ENCODE measurements at regions not wholly inside any gene's neighbourhood (a gene's known extent, or its start where the extent isn't known, plus 50 kb on each side); places are given as distances from the start of the nearest gene placed in this dataset.

DNA sequence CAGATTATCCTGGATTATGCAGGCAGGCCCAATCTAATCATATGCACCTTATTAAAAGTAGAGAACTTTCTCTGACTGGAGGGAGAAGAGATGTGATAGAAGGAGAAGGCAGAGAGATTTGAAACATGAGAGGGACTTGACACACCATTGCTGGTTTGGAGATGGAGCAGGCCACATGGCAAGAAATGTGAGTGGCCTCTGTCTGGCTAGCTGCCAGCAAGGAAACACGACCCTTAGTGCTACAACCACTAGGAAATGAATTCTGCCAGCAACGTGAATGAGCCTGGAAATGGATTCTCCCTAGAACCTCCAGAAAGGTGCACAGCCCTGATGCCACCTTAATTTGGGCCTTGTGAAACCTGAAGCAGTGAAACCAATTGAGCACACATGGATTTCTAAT is 79.5 kb upstream of the MBNL3 start:
- H3K4me3 ChIP-seq (ENCODE audit: low read depth, low read length): no peak overlapping the region
- TF ChIP-seq, protein P1, sequence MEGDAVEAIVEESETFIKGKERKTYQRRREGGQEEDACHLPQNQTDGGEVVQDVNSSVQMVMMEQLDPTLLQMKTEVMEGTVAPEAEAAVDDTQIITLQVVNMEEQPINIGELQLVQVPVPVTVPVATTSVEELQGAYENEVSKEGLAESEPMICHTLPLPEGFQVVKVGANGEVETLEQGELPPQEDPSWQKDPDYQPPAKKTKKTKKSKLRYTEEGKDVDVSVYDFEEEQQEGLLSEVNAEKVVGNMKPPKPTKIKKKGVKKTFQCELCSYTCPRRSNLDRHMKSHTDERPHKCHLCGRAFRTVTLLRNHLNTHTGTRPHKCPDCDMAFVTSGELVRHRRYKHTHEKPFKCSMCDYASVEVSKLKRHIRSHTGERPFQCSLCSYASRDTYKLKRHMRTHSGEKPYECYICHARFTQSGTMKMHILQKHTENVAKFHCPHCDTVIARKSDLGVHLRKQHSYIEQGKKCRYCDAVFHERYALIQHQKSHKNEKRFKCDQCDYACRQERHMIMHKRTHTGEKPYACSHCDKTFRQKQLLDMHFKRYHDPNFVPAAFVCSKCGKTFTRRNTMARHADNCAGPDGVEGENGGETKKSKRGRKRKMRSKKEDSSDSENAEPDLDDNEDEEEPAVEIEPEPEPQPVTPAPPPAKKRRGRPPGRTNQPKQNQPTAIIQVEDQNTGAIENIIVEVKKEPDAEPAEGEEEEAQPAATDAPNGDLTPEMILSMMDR (IDR thresholded peaks at IDR 0.05; ENCODE audit: insufficient read depth, low read depth, low read length): no peak
- no peak for DNase-seq (ENCODE audit: low read depth)

DNA sequence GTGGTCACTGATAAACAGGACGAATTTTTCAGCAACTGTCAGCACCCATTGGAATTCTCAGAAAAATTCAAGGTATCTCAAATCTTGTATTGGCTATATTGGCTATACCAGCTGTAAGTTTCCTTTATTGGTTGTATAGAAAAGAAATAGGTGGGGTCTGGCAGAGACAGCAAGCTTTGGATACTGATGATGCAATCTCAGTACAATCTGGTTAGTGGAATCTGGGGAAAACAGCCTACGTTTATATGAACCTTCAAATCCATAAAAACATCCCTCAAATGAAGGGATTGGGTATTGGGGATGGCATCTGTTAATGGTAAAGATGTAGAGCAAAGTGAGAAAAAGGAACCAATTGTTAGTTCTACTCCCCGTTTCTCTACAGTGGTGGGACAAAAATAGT is 76.4 kb upstream of the MBNL3 start:
- DNase-seq (ENCODE audit: low read depth): peak; percentile 60
- TF ChIP-seq, protein P1 (IDR thresholded peaks at IDR 0.05; ENCODE audit: insufficient read depth, low read depth, low read length): no peak
- H3K4me3 ChIP-seq (ENCODE audit: low read depth, low read length): no peak overlapping the region

DNA sequence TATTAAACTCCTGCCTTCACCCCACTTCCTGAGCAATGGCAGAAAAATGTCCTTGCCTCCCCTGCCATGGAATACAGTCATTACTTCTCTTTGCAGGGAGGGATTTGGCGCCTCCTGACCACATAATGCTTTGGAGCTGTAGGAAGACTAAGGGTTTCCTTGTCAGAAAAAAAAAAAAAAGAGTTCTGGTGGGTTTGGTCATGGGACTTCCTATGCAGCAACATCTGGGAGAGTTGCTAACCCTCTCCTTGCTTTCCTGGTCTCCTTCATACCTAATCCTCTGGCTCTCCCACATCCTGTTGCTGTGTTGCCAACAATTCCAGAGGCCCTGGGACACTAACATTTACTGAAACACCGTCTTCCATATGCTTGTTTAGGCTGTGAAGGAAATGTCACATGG is 75.1 kb upstream of the MBNL3 start:
- TF ChIP-seq, protein P1 (IDR thresholded peaks at IDR 0.05; ENCODE audit: insufficient read depth, low read depth, low read length): no peak
- peak; percentile 89 for DNase-seq (ENCODE audit: low read depth)
- no peak overlapping the region for H3K4me3 ChIP-seq (ENCODE audit: low read depth, low read length)

DNA sequence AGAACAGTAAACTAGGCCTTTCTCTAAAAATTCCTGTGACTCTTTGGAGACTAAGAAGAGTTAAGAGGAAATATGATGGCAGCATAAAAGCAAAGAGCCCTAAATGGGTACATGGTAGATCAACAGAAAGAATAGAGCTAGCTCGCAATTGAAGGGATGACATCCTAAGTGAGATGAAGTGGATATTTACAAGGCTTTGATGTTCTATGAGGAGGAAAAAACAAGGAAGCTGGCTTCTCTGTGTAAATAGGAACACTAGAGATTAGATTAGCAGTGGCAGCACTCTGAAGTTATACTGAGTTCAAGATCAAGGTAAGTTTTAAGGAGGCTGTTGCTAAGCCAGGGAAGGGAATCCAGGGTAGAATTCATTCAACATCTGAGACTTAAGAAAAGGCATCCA is 73.1 kb upstream of the MBNL3 start:
- TF ChIP-seq, protein P1 (IDR thresholded peaks at IDR 0.05; ENCODE audit: insufficient read depth, low read depth, low read length): no peak
- no peak for DNase-seq (ENCODE audit: low read depth)
- H3K4me3 ChIP-seq (ENCODE audit: low read depth, low read length): no peak overlapping the region

DNA sequence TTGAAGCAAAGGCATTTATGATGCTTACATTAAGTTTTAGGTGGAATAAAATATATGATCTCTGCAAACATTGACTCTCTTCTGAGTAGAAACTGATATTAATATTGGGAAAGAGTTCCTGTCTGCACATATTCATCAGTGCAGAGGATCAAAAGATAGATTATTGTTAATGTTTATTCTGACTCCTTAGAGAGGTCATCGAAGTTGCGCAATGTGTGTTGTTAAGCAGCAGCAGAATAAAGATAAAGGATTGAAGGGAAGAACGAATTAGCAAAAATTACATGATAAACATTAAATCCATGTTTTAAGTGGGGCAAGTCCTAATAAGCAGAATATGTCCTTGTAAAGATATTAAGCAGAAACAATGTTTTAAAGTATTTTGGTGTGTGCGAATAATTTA is 72.6 kb upstream of the MBNL3 start:
- TF ChIP-seq, protein P1 (IDR thresholded peaks at IDR 0.05; ENCODE audit: insufficient read depth, low read depth, low read length): no peak
- no peak overlapping the region for H3K4me3 ChIP-seq (ENCODE audit: low read depth, low read length)
- DNase-seq (ENCODE audit: low read depth): peak; percentile 73

DNA sequence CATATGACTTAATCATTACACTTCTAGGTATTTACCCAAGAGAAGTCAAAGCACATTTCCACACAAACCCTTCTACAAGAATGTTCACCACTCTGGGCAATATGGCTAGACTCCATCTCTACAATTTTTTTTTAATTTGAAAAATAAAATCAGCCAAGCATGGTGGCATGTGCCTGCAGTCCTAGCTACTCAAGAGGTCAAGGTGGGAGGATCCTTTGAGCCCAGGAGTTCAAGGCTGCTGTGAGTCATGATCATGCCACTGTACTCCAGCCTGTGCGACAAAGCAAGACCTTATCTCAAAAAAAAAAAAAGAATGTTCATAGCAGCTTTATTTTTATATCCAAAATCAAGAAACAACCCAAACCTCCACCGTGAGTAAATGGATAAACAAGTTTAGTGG is 70.3 kb upstream of the MBNL3 start:
- TF ChIP-seq, protein P1 (IDR thresholded peaks at IDR 0.05; ENCODE audit: insufficient read depth, low read depth, low read length): no peak
- H3K4me3 ChIP-seq (ENCODE audit: low read depth, low read length): no peak overlapping the region
- no peak for DNase-seq (ENCODE audit: low read depth)

DNA sequence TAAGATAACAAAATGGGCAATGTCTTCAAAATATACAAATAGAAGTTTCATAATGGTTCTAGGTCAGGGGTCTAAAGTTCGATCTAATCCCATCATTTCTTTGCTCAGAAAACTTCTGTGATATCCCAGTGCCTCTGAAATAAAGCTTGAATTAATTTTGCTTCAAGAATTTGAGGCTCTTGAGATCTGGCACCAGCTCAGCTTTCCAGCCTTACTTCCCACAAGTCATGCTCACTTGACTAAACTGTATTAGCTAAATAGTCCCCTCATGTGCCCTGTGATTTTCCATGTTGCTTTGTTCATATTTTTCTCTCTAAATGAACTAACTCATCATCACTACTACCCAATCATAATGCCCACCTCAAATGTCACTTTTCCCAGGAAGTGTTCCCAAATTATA is 50.8 kb upstream of the MBNL3 start:
- TF ChIP-seq, protein P1 (IDR thresholded peaks at IDR 0.05; ENCODE audit: insufficient read depth, low read depth, low read length): no peak
- no peak for DNase-seq (ENCODE audit: low read depth)
- H3K4me3 ChIP-seq (ENCODE audit: low read depth, low read length): no peak overlapping the region
